Hematopoietic multipotent progenitor cell treated with erythropoietin and hydrocortisone succinate and interleukin-3 and kit ligand, for 8 days (in vitro differentiated cells): ENCODE measurements at regions not wholly inside any gene's neighbourhood (a gene's known extent, or its start where the extent isn't known, plus 50 kb on each side); places are given as distances from the start of the nearest gene placed in this dataset.
"Not testable (repeated sequence)": the region's sequence is repeated elsewhere in the genome, so short reads cannot be mapped to it uniquely, and the experiment has no call there.

Experiments used
- DNase-seq: peaks from one replicate; pipeline ENCODE4 v3.0.0-alpha.2; 2015

DNA sequence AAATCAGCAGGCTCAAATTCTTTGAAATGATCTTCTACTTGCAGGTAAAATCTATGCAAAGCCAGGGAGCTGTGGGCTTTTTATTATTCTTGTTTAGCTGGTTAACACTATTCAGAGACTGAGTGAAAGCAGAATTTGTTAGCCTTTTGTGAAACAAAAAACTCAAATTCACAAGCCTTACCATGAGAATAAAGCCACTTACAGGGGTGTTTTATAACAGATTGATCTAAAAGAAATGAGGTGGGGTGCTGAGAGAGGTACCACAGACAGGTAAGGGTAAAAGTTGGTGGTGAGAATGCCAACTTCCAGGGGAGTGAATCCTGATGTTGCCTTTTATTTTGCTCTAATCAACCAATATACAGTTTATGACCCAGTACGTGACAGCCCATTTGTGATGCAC lies 1585.6 kb downstream of the EFNA5 start:
- no peak for DNase-seq

DNA sequence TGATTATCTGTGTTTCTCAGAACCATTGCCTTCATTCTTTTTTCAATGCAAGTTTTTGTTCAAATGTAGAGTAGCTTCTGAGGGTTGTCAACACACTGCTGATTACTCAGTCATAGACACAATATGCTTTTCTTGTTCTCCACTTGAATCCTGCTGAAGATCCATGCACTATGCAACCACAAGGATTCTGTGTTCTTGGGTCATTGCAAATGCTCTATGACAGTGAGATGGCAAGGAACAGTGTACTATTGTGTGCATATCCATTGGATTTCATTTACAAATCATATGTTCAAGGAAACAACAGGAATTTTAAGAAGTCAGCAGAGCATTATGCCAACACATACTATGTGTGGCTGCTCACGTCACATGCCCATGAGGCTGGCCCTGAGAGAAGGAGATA lies 1590.2 kb downstream of the EFNA5 start:
- DNase-seq, result no peak

DNA sequence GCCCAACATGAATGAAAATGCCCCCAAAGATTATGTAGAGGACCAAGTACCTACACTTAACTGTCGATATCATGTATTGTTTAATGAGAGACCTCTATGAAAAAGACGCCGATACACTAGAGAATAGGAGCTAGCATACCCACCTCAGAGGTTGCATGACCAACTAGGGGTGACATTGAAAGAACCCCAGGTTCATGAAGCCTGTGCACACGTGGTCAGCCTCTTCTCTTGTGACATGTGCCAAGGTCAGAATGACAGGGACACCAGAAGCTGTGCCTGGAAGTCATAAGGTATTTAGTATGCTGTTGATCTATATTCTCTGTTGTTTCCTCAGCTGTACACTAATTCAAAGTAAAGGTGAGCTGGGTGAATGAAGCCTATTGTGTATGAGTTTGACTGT lies 1594.1 kb downstream of the EFNA5 start:
- DNase-seq, result no peak

DNA sequence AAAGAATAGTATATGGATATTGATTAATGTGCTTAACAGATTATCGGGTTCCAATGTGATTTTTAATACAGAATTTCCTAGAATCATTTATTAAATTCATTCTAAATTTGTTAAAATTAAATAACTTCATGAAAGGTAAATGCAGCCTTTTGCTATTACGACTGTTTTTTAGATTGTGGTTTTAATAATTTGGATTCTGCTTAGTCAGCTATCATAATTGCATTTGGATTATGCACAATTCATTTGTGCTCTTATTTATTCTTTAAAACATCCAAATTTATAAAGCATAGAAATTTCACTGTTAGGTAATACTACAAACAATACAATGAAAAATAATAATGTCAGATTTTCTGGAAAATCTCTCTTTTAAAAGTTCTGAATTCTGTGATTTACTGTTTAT lies 1598.5 kb downstream of the EFNA5 start:
- DNase-seq, result no peak

DNA sequence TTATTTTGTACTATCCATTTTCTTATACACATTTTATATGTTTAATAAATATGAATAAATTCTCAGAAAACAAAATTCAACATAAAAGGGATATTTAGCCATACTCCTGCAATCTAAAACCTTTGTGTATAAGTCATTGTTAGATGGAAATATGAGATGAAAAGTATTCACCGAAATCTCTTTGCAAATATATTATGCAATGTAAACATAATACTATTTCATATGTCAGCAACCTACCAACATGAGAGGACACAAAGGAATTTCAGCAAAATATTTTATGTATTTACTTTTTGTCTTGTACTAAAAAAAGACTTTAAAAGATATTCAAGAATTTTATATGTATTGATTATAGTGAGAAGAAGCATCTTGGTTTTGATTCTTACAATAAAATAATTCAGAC lies 1623.4 kb downstream of the EFNA5 start:
- DNase-seq, result no peak

DNA sequence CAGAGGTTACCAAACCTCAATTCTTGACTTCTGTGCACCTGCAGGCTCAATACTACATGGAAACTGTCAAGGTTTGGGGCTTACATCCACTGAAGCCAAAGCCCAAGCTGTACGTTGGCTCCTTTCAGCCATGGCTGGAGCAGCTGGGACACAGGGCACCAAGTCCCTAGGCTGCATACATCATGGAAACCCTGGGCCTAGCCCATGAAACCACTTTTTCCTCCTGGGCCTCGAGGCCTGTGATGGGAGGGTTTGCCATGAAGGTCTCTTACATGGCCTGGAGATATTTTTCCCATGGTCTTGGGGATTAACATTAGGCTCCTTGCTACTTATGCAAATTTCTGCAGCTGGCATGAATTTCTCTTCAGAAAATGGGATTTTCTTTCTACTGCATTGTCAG lies 1638.7 kb downstream of the EFNA5 start:
- DNase-seq, result not testable (repeated sequence)

DNA sequence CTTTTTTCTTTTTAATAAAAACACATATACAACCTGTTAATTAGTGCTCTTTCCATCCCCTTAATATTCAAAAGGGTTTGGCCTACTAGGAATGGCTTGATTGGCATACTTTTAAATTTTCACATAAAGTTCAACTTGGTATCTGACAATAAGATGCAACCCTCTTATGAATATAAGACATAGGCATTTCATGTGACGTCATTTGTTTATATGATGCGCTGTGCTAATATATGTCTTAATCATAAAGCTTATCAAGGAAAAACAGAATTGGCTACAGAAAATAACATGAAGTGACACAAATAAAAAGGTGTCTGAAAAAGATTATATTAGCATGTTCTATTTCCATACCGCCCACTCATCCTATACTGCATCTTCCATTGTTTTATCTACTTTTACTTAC lies 1642.4 kb downstream of the EFNA5 start:
- DNase-seq, result no peak

DNA sequence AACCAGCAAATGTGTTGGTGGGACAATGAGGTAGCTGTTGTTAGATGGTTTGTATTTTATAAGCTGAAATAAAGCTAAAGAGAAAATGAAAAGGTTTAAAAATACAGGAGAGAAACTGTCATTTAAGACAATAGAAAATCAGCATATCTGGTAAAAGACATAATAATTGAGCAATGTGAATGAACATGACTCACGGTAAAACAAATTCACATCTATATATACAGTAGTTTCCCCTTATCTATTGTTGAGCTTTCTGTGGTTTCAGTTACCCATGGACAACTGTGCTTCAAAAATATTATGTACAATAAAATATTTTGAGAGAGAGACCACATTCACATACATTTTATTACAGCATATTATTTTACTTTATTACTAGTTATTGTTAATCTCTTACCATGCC lies 1649.8 kb downstream of the EFNA5 start:
- DNase-seq, result no peak

DNA sequence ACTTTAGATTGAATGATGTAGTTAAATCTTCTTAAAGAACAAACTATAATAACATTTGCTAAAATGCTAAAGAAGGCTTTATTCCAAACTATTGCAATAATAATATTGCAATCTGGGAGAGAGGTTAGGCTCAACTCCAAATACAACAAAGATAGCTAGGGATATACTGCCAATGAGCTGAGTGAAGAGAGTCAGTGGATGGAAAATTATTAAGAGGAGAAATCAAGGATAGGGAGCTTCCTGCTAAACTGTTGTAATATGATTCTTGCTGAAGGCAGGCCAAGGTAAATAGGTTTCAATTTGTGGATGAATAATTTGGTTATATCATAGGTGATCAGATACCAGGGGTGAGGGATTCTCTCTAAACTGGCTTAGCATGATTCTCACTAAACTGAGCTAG lies 1651.5 kb downstream of the EFNA5 start:
- no peak for DNase-seq

DNA sequence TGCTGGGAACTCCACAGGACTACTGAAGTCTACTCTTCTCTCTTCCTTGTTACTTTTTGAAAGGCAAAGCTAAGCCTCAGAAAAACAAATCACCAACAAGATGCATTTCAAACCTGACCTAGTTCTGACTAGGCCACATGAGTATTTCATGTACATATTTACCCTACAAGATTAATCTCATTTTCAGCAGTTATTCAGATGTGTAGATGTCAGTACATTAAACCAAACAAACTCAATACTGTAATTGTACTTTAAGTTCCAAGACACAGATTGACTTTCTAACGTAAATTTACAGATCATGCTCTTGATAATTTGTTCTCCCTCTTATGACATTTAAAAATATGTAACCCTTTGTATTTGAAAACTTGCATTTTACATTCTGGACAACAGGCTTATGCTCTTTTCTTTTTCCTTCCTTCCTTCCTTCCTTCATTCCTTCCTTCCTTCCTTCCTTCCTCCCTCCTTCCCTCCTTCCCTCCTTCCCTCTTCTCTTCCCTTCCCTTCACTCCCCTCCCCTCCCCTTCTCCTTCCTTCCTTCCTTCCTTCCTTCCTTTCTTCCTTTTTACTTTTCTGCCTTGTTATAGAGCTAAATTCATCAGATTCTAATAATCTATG lies 1653.4 kb downstream of the EFNA5 start:
- no peak for DNase-seq

DNA sequence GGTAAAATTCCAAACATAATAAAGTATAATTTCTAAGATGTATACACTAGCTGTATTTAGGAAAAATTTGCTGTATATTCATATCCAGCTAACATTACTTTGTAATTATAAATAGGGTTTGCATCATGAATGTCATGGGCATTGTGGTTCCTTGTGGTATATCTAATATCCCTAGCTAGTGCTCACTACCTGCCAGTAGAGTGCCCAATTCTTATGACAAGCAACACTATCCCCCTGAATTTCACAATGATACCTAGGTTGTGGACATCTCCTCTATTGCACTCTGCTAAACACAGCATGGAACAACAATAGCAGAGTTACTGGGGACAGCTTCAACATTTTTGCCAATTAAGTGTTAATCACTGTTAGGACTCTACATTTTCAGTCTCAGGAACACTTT lies 1656.5 kb downstream of the EFNA5 start:
- no peak for DNase-seq

DNA sequence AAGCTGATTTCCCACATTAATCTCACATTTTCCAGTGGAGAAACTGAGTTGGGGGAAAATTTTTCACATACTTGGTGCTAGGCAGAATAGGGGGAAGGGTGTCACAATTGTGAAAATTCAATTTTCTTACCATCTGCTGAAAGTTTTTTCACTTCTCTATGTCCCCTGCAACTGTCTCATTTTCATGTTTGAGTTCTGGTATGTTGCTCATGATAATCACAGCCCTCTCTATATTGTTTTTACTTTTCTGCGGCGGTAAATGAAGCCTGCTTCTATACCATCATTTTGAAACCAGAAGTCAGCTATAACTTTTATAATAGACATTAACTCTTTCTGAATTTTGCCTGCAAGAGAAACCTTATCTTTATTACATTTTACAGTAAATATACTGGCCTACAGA lies 1664.5 kb downstream of the EFNA5 start:
- DNase-seq, result no peak

DNA sequence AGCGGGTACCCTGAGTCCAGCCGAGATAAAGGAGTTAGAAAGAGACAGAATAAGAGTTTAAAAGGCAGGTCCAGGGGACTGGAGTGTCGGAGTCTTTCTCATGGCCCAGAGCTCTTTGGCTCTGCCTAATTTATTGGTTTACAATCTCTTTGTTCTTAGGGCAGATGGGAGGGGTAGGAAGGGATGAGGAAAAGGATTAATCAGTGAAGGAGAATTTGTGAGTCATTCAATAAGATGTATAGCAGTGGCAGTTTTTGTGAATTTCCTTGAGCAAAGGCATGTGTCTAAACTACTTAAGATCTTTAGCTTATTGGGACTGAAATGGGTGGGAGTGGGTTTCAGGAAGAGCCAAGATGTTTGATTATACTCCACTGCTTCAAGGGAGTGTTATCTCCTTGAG lies 1671.7 kb downstream of the EFNA5 start:
- DNase-seq, result not testable (repeated sequence)

DNA sequence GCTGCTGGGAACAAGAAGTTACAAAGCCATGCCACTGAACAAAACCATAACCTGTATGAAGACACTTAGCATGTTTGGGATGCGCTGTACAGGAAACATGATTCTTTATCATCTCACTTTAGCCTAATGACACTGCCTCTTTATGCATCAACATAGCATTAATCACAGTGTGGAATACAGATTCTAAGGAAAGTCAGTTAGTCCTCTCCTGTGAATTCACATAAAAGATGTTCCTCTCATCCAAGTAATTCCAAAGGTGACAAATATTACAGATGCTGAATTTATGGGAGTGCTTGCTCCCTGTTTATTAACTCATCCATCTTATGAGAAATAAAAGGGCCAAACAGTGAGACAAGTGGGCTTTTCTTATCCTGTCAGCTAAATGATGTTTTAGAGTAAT lies 1677.7 kb downstream of the EFNA5 start:
- no peak for DNase-seq

DNA sequence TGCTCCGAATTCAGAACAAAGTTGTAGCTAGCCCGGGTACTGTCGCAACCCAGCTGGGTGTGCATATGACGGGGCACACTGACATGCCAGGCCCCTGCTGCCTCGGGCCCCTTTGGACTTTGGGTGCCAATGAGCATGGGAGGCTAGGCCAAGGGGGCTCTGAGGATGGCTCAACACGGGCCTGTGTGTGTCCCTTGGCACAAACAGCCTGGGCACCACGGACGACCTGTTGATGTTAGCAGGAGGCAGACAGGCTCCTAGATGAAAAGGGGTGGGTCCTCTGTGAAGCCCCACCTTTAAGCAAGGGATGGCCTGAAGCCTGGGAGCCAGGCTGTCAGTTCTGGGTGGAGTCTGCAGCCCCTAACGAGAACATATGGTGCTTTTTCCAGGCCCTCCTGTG lies 1688.2 kb downstream of the EFNA5 start:
- no peak for DNase-seq

DNA sequence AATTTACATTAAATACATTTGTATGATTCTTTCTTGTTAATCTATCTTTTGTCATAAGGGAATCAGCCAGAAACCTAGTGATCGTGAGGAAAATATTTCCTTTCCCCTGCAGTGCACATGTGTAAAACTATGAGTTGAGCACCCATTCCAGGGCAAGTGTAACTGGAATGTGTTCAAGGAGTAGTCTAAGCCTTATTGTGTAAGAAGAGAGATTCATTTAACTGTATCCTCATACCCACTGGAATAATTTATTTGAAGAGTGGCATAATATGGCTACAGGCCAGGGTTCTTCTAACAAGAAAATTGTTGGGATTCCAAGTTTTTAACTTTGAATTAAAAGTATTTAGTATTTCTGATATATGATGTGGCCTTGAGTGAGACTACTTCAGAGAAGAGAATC lies 1692.7 kb downstream of the EFNA5 start:
- no peak for DNase-seq

DNA sequence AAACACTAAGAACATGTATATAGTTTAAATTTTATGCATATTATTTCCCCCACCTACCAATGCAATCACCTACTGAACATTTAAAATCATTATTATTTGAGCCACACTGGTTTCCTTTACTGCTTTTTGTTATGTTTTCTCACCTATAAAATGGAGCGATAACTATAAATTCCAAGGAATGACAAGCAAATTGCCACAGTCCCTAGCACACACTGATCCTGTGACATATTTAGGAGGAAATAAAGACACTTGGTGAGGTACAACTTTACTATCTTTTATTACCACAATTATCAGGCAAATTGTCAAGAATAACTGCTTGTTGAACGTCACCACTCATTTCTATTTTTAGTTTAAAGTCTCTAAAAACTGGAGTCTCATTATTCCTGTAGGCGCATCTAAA lies 1693.6 kb downstream of the EFNA5 start:
- DNase-seq, result no peak

DNA sequence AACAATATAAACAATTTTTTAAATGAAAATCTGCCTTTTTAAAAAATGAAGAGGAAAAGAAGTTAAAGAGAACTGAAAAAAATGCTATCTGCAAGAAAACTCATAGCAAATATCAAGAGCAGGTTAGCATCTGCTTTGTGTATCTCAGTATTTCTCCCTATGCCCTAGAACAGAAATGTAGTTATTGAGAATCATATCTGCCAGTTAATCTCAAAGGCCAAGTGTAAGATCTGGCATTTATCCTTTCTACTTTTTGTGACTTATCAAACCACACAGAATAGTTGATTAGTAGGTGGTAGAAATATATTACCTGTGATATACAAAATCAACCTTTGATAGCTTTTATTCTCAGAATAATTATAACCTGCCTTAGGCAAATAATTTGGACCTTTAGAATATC lies 1699.8 kb downstream of the EFNA5 start:
- DNase-seq, result no peak

DNA sequence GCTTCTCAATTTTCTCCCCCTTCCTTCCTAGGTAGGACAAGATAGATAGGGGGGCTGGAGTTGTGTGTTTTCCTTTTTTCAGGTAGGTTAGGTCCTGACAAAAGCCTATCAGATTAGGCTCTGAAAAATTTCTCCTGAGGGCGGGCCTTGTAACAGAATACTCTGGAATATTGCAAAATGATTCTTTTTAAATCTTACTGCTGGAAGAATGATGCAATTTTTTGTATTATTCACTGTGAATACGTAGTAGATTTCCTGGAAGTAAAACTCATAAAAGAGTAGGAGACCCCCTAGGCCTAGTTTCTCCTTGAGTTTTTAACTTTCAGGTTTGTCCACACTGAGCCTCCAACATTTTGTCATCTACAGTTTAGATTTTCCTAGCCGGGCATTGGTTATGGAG lies 1701.8 kb downstream of the EFNA5 start:
- no peak for DNase-seq

DNA sequence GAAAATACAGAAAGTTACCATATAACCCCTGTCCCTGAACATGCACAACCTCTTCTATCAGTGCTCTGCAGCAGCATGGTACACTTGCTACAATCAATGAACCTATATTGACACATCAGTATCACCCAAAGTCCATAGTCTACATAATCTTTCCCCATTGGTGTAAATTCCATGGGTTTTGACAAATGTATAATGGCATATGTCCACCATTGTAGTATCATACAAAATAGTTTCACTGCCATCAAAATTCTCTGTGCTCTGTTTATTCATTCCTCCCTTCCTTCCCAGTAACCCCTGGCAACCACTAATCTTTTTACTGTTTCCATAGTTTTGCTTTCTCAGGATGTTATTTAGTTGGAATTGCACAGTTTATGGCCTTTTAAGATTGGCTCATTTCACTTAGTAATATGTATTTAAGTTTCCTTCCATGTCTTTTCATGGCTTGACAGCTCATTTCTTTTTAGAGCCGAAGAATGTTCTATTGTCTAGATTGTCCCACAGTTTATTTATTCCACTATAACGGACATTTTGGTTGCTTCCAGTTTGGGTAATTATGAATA lies 1707.0 kb downstream of the EFNA5 start:
- no peak for DNase-seq

DNA sequence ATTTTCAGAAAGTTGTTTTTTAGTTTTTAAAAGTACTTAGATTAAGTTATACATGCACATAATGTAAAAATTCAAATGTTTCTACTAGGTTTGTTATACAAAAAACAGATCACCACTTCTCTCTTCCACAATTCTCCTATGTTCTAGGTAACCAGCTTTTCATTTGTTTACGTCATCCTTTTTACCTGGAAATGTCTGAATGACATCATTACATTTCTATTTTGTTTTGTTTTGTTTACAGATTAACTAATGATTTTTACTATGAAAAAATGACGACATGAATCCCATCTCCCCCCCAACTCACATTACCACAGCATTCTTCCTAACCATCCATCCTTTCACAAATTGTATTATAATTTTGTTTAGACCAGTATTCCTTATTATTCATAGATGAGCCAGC lies 1709.2 kb downstream of the EFNA5 start:
- no peak for DNase-seq

DNA sequence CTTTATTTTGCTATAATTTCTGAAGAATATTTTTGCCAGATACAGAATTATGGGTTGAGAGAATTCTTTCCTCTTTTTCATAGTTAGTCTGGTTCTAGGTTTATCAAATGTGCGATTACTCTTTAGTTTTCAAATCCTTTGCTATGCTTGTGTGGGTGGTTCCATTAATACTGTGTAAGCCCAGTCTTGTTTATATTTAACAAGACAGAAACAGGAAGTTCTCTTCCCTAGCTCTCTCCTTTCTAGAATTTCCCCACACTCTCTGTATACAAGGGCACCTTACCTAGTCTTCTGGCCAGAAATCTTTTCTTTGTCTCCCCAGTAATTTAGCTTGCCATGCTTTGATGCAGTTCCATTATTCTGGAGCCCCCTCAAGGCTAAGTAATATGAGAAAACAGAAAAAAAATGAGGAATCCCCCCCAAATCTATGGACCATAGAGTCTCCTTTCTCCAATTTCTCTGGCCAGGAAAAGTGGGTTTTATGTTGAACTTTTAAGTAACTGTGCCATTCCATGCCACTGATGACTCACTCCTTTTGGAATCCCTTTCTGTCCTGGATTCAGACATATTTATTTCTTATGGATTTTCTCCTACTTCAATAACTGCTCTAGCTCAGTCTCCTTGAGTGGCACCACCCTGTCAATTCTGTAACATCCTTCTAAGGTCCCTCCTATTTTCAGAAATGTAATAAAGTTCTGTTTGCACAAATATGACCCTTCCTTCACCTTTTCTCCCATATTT lies 1714.1 kb downstream of the EFNA5 start:
- no peak for DNase-seq

DNA sequence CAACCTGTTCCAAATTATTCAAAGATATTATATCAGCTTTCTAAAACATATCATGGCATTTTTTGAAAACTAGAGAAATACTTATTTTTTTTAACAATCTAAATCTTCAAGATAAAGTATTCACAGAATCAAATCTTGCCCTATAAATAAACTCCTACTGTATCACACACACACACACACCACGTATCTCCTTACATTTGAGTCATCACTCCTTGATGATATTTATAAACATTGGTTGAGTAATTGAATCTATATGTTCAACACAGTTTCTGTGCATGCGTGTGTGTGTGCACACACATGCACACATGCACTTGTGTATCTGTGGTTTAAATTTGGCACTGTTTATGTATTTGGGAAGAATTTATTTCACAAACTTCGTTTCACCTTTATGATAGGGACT lies 1716.4 kb downstream of the EFNA5 start:
- no peak for DNase-seq

DNA sequence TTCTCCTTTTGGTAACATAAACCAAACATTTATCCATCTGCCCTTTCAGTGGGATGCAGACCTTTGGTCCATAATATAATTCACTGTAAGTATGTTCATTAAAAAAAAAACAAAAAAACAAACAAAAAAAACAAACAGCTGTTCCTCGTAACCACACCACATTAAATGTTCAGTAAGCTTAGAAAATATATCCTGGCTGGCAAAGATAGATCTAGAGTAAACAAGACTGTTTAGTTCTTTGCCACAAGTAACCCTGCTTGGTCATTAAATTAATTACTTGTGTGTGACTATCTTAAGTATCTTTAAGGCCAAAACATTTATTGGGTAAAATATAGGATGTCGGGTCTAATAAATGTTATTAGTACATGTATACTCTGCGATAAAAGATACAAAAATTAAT lies 1717.1 kb downstream of the EFNA5 start:
- DNase-seq, result no peak

DNA sequence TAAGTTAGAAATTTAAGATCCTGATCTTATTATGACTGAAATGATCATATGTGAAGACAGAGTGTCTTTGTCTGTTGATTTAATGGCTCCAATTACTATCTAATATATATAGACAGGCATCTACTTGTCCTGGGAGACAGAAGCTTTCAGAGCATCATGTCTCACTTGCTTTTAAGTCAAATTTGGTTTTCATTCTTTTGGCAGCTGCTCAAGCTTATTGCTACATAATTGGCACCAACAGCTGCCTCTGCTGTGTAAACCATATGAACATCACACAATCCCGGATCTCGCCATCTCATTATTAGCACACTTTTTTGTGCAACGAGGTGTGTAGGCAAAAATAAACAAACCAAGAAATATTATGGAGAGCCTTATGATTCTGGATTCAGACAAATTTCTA lies 1717.9 kb downstream of the EFNA5 start:
- DNase-seq, result no peak
